ENCODE measurements at regions not wholly inside any gene's neighbourhood (a gene's known extent, or its start where the extent isn't known, plus 50 kb on each side); places are given as distances from the start of the nearest gene placed in this dataset.

DNA sequence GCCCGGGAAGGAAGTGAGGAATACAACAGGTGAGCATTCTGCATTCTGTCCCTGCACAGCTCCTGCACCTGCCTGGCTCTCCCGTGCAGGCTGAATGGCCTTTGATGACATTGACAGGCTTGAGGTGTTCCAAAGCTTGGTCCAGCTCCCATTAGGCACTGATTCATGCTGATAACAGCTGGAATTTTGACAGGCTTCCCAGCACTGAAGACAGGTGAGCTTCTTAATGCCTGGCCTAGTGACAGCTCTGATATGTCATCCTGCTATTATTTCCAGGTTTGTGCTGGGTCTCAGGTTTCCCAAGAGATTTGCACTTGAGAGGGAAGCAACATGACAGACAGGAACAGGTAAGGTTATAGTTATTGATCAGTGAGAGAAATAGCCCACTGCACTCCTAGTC lies 58.0 kb upstream of the MTNR1B start (continued):
- TF ChIP-seq CTCF (conservative IDR thresholded peaks at IDR 0.05; ENCODE audit: low read depth in 2 of 2) (no peak), JUNB (IDR thresholded peaks at IDR 0.05; ENCODE audit: unreplicated experiment) (no peak), CREB1 (CRISPR knock-in tag; IDR thresholded peaks at IDR 0.05; ENCODE audit: low read depth) (no peak), ZNF114 (CRISPR knock-in tag; IDR thresholded peaks at IDR 0.05) (no peak)

GRCh38 chr11:92915551-92915950 lies 53.9 kb upstream of the MTNR1B start:
- Histone ChIP-seq H3K4me1 (ENCODE audit: insufficient read depth) (peaks cover 27% of the 10 kb centered on the region), H3K4me2 (no peak overlapping the region), H3K27ac (ENCODE audit: low read depth) (no peak overlapping the region), H3K4me3 (no peak overlapping the region), H3K79me2 (replicated peaks; ENCODE audit: insufficient read depth) (no peaks in the 10 kb centered on the region), H3F3A (replicated peaks; ENCODE audit: low read depth) (no peaks in the 10 kb centered on the region), H3K9me2 (ENCODE audit: insufficient read depth) (peaks cover 5% of the 10 kb centered on the region; the same call in 1 of the 2 replicates), H2AFZ (no peak overlapping the region), H3K27me3 (ENCODE audit: insufficient read depth) (no peaks in the 10 kb centered on the region), H4K20me1 (replicated peaks; ENCODE audit: insufficient read depth) (no peaks in the 10 kb centered on the region), H3K36me3 (ENCODE audit: insufficient read depth) (no peaks in the 10 kb centered on the region)
- Mint-ChIP-seq H3K4me3 (no peak overlapping the region), H3K27ac (no peak overlapping the region), H3K27me3 (ENCODE audit: insufficient read depth, low read depth, poor library complexity) (peaks cover 3% of the 10 kb centered on the region), H3K4me1 (peaks cover 28% of the 10 kb centered on the region), H3K36me3 (ENCODE audit: low read depth) (no peaks in the 10 kb centered on the region), H3K9me3 (no peaks in the 10 kb centered on the region)
- ATAC-seq, result no peak
- DNase-seq (ENCODE audit: low spot score), result no peak
- no peak for TF ChIP-seq EZH2 (IDR thresholded peaks at IDR 0.05; ENCODE audit: low read depth, unreplicated experiment)
- no peak for TF ChIP-seq JUNB (IDR thresholded peaks at IDR 0.05; ENCODE audit: unreplicated experiment)
- TF ChIP-seq CTCF (conservative IDR thresholded peaks at IDR 0.05; ENCODE audit: low read depth in 2 of 2), result no peak
- TF ChIP-seq POLR2AphosphoS5 (IDR thresholded peaks at IDR 0.05; ENCODE audit: low read depth), result no peak
- no peak for TF ChIP-seq ZNF114 (CRISPR knock-in tag; IDR thresholded peaks at IDR 0.05)
- TF ChIP-seq ZNF331 (CRISPR knock-in tag; IDR thresholded peaks at IDR 0.05; ENCODE audit: low read depth), result no peak
- TF ChIP-seq STAT1 (IDR thresholded peaks at IDR 0.05; ENCODE audit: unreplicated experiment), result no peak

GRCh38 chr11:92916299-92916698 lies 53.2 kb upstream of the MTNR1B start:
- Histone ChIP-seq H2AFZ (no peak overlapping the region; the same call in 1 of the 2 replicates), H3K9me2 (ENCODE audit: insufficient read depth) (peaks cover 5% of the 10 kb centered on the region; the same call in 1 of the 2 replicates), H3K4me3 (no peak overlapping the region), H3K4me1 (ENCODE audit: insufficient read depth) (peaks cover 27% of the 10 kb centered on the region), H3K79me2 (replicated peaks; ENCODE audit: insufficient read depth) (no peaks in the 10 kb centered on the region), H3K27me3 (ENCODE audit: insufficient read depth) (no peaks in the 10 kb centered on the region), H4K20me1 (replicated peaks; ENCODE audit: insufficient read depth) (no peaks in the 10 kb centered on the region), H3K4me2 (no peak overlapping the region), H3F3A (replicated peaks; ENCODE audit: low read depth) (no peaks in the 10 kb centered on the region), H3K27ac (ENCODE audit: low read depth) (no peak overlapping the region), H3K36me3 (ENCODE audit: insufficient read depth) (no peaks in the 10 kb centered on the region)
- ATAC-seq (no peak), DNase-seq (ENCODE audit: low spot score) (no peak)
- no peak overlapping the region for H3K4me3 Mint-ChIP-seq
- H3K27ac Mint-ChIP-seq, result no peak overlapping the region
- no peaks in the 10 kb centered on the region for H3K36me3 Mint-ChIP-seq (ENCODE audit: low read depth)
- peaks cover 28% of the 10 kb centered on the region for H3K4me1 Mint-ChIP-seq
- H3K9me3 Mint-ChIP-seq, result no peaks in the 10 kb centered on the region
- peaks cover 2% of the 10 kb centered on the region for H3K27me3 Mint-ChIP-seq (ENCODE audit: insufficient read depth, low read depth, poor library complexity)
- TF ChIP-seq POLR2AphosphoS5 (IDR thresholded peaks at IDR 0.05; ENCODE audit: low read depth) (no peak), STAT1 (IDR thresholded peaks at IDR 0.05; ENCODE audit: unreplicated experiment) (no peak), ZNF462 (CRISPR knock-in tag; IDR thresholded peaks at IDR 0.05) (no peak), EZH2 (IDR thresholded peaks at IDR 0.05; ENCODE audit: low read depth, unreplicated experiment) (no peak), JUNB (IDR thresholded peaks at IDR 0.05; ENCODE audit: unreplicated experiment) (no peak), ZNF331 (CRISPR knock-in tag; IDR thresholded peaks at IDR 0.05; ENCODE audit: low read depth) (no peak), NANOG (IDR thresholded peaks at IDR 0.05; ENCODE audit: borderline replicate concordance) (no peak)

All from GM23338 (cell line).